ENCODE measurements at regions not wholly inside any gene's neighbourhood (a gene's known extent, or its start where the extent isn't known, plus 50 kb on each side); places are given as distances from the start of the nearest gene placed in this dataset.

- TF ChIP-seq, protein P1, sequence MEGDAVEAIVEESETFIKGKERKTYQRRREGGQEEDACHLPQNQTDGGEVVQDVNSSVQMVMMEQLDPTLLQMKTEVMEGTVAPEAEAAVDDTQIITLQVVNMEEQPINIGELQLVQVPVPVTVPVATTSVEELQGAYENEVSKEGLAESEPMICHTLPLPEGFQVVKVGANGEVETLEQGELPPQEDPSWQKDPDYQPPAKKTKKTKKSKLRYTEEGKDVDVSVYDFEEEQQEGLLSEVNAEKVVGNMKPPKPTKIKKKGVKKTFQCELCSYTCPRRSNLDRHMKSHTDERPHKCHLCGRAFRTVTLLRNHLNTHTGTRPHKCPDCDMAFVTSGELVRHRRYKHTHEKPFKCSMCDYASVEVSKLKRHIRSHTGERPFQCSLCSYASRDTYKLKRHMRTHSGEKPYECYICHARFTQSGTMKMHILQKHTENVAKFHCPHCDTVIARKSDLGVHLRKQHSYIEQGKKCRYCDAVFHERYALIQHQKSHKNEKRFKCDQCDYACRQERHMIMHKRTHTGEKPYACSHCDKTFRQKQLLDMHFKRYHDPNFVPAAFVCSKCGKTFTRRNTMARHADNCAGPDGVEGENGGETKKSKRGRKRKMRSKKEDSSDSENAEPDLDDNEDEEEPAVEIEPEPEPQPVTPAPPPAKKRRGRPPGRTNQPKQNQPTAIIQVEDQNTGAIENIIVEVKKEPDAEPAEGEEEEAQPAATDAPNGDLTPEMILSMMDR (conservative IDR thresholded peaks at IDR 0.05; ENCODE audit: low read depth, low read length) = no peak
- TF ChIP-seq EZH2 (IDR thresholded peaks at IDR 0.05; ENCODE audit: borderline replicate concordance, low read depth, low read length, poor library complexity, severe bottlenecking) = no peak
These were observed 58.6 kb upstream of the TMEM17 start for GRCh38 chr2:62564380-62565137.

Measured in A673 (cell line).